ENCODE measurements at regions not wholly inside any gene's neighbourhood (a gene's known extent, or its start where the extent isn't known, plus 50 kb on each side); places are given as distances from the start of the nearest gene placed in this dataset.

DNA sequence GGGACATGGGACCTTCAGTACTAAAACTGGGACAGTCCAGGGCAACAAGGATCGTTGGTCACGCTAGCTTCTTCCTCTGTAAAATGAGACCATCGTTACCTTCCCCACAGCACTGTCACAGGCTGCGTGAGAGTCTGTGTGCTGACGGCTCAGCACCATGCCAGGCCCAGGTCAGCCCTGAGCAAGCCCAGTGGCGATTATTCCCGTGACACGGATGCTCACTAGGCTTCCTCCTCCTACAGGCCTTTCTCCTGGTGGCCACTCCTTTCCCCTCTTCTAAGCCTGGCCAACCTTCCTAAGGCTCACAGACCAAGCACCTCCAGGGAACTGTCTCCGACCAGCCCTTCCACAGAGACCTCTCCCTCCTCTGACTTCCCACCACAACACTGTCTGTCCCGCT lies 69.3 kb upstream of the RUNX3 start:
- DNase-seq, result no peak

DNA sequence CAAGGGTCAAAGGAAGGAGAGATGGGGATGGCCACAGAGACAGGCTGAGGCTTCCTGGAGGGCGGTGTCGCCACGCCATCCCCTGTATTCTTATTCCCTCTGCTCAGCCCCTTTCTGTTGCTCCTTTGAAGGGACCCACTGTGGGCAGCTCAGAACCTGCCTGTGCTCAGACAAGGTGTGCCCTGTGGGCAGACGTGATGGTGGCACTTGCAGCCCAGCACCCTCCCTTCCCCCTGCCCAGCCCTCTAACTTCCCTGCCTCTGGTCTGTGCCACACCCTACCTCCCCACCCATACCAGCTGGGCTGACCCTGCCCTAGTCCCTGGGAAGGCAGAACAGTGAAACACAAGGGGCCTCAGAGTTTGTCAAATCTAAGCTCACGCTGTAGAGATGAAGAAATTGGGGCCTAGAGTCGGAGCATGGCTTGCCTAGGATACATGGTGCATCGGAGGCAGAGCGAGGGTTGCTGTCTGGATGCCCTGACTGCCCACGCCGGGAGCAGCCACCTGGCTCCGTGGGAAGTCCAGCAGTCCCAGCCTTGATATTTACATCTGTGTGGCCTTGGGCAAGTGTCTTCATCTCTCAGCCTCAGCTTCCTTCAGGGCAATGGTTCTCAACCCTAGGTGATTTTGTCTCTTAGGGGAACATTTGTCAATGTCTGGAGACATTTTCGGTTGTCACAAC lies 68.6 kb upstream of the RUNX3 start:
- no peak for DNase-seq

DNA sequence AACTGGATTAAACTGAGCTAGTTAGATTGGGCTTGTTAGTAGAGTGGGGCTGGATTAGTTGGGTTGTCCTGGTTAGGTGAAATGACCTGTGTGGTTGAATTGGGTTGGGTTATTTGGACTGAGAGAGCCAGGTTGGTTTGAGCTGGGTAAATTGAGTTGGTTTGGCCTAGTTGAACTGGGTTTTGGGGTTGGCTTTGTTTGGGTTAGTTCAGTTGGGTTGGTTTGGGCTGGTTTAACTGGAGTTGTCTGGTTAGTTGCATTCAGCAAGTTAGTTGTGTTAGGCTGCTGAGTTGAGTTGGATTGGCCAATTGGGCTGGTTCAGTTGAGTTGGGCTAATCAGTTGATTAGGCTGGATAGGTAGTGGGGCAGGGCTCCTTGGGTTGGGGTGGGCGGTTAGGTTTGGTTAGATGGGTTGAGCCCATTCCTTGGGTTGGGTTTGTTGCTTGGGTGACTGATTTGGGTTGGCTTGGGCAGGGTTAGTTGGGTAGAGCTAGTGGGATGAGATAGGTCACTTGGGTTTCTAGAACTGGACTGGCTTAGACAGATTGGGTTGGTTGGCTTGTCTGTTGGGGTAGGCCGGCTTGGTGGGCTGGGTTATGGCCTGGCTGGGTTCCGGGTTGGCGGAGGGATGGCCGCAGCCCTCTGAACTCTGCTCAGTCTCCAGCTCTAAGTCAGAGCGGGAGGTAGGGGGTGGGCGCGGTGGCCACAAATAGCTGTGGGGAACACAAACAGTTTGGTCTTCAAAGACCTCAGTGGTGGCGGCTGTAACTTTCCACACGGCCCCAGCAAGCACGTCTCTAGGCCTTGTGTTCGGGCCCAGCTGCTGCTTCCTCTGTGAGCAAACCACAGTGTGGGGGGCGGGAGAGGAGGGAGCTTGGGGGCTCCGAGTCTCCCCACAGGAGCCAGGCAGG lies 67.2 kb upstream of the RUNX3 start:
- peak; percentile 54 for DNase-seq

DNA sequence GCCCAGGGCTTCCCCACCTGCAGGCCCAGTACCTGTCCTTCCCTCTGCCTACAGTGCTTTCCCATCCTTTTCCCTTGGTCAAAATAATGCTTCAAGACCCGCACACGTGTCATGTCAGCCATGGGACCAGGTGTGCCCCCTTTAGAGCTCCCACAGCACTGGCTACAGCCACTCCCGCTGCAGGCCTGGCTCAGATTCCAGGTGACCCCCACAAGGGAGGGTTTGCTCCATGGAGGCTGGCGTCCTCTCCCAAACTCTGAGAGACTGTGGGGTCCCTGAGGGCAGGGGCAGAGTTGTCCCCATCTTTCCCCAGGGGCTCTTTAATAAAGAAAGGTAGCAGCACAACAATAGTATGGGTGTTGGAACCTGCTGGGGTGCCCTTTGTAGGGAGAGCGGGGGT lies 66.4 kb upstream of the RUNX3 start:
- no peak for DNase-seq

DNA sequence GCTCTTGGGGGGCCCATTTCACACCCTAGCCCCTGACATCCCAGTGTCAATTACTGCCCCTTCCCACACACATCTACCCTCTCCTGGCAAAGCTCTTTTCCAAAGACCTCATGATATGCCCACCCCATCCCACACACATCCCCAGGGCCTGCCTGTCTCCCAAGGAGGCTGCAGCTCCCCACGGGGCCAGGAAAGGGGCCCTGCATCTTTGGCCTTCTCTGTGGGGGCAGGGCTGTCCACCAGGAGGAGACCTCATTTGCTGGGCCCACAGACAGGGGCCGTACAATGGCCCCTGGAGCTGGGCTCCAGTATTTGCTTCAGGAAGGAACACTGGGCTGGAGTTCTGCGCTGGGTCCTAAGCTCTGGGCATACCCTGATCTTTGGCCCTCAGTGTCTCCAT lies 65.6 kb upstream of the RUNX3 start:
- no peak for DNase-seq

DNA sequence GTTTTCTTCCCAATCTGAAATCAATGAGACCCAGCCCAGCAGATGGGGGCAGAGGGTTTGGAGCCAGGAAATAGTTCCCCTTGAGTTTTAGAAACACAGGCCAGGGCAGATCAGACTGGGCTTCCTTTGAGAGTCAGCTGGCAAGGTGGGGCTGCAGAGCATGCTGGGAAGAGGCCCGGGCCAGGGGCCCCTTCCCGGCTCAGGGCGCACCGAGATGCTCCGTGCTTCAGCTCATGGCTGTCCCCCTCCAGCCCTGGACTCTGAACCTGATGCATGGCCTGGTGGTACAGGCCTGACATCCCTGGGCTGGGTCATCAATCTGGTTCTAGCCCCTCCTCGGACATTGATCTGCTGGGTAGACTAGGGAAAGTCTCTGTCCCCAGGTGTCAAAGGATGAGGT lies 65.1 kb upstream of the RUNX3 start:
- DNase-seq, result no peak

DNA sequence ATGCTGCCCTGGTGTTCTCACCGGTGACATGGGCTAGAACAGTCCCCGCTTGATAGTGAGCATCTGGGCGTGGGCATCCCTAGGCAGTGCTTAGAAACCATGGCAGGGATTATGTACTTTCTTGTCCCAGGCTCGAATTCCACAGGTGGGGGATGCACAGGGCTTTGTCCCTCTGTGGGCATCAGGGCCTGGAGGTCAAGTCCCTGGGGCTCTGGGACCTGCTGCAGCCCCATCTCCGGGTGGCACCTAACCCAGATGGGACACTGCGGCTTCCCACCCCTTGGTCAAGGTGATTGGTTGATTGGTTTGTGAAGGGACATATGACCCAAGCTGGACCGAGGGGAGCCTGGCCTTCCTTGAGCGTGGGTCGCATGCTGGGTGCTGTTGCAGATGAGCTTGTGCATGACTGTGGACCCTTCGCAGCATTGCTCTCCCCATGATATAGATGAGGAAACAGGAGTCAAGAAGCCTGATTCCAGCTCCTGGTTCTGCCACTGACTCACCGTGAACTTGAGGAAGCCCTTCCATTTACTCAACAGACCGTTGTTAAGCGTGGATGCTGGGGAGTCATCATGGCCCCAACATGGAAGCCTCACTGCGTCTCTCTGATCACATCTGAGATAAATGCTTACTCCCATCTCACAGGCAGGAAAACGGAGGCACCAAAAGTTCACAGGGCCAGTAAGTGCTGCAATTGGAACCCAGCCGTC lies 64.0 kb upstream of the RUNX3 start:
- no peak for DNase-seq

DNA sequence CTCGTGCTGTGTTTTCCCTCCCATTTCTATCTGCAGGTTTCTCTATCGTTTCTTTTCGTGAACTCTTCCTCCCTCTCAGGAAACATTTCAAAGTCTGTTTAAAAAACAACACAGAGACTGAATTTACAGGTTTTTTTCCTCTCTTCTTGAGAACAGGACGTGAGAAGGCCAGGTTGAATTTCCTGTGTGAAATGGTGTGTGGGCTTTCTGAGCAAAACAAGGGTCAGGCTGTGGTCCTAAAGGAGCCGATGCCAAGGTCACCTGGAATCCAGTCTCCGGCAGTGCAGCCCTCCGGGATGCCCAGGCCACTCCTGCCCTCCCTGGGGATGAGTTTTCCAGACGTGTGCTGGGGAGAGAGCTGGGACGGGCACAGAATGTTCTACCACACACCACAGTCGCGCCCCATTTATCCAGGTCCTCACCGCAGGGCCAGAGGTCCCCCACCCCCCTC lies 62.7 kb upstream of the RUNX3 start:
- peak; percentile 52 for DNase-seq

DNA sequence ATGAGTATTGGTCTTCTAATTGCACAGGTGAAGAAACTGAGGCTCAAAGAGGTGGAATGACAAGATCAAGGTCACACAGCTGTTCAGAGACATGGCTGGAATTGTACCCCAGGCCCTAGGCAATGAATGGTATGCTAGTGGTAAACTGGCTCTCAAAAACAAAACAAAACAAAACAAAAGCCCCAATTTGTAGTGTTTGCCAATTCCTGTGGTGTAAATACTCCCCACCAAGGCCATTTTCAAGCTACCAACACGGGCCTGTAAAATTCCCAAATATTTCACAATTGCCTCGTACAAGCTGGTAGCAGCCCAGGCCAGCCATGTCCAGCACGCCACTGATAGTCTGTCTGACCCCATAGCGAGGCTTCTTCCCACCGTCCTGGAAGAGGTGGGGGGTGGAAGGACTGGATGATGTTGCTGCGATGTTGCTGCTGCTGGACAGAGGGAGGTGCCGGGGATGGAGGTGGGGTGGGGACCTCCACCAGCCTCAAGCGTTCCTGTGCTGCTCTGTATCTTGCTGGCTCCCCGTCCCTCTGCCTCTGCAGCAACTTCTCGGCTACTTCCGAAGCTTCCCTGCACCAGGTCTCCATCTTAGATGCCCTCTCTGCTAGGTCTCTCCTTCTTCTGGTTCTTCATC lies 62.2 kb upstream of the RUNX3 start:
- DNase-seq, result peak; percentile 47

DNA sequence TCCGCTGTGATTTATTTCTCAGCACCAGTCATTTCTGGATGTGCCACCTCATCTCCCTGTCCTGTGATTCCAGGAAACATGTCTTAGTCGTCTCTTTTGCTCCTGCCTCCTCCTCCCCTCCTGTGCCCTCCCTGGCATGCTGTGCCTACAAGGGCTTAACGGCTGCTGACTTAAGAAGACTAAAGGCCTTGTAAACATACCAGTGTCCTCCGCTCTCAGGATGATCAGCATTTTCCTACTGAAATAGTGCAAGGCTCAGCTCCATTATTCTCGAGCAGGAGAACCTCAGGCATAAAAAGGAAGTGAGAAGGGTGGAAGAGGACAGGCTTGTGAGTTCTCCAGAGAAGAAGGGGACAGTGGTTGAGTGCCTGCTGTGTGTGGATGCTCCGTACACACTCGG lies 61.6 kb upstream of the RUNX3 start:
- no peak for DNase-seq

DNA sequence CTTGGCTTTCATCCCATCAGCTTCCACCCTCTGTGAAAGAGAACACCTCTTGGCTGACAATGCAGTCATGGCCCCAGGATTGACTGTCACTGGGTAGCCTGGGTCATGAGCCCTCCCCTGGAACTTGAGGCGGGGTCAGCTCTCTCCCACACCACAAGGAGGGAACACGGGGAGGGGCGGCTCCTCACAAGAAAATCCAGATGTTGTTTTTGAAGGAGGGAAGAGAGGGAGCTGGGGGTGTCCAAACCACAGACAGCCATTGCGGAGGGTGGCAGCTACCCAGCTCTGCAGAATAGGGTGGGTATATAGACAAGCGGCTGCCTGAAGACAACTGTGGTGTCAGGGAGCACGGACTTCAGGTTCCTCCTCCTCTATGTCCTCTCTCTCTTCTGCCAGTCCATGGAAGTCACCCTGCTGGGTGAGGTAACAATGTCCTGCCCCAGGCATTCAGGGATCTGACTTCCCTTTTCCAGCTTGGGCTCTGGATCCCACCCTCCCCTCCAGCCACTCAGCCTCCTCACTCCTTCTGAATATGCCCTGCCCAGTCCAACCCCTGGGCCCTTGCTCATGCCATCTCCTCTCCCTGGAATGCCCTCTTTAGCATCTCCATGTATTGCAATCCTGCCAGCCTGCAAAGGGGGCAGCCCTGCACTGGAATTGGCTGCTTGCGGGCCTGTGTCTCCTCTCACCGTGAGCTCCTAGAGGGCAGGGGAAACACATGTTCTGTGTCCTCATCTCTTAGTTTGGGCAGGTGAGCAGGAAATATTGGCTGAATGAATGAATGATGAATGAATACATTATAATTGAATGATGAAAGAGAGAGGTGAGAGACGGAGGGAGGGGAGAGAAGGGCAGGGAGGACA lies 60.9 kb upstream of the RUNX3 start:
- DNase-seq, result peak; percentile 47

DNA sequence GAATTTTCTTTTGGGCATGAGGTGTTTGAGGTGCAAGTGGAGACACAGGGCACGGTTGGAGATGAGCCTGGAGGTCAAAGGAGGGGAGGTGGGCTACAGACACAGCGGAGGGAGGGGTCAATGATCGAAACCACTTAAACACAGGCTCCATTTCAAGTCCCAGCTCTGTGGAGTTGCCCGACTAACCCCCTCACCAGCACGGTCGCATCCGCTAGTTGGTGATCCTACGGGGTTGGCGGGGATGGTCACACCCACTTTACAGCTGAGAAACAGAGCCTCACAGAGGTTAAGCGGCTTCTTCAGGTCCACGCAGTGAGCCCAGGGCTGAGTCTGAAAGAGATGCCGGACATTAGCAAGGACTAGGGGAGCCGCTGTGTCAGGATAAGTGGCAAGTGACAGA lies 60.1 kb upstream of the RUNX3 start:
- DNase-seq, result no peak

DNA sequence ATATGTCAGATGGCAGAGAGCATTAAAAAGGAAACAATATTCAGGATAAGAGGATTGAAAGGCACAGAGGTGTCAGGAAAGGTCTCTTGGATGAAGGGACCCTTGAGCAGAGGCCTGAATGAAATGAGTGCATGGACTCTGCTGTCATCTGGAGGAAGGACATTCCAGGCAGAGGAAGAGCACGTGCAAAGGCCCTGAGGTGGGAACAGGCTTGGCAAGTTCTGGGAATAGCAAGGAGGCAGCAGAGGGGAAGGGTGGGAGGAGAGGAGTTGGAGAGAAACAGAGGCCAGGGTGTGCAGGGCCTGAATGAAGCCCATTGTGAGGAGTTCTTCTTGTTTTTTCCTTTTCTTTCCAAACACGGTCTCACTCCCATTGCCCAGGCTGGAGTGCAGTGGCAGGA lies 59.0 kb upstream of the RUNX3 start:
- DNase-seq, result no peak

DNA sequence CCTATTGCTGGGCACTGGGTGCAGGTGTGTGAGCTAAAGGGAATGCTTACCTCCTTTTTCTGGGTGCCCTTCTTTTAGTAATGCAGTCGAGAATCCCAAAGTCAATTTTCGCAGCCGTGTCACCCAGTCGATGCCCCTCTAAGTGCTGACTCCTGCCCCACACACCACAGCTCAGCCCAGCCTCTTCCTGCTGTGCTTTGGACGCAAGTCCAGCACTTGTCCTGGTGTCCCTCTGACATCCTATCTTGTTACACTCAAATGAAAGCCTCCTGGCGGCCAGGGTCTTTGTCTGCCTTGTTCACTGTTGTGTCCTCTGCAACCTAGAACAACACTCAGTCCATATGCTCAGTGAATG lies 58.5 kb upstream of the RUNX3 start:
- DNase-seq, result no peak

DNA sequence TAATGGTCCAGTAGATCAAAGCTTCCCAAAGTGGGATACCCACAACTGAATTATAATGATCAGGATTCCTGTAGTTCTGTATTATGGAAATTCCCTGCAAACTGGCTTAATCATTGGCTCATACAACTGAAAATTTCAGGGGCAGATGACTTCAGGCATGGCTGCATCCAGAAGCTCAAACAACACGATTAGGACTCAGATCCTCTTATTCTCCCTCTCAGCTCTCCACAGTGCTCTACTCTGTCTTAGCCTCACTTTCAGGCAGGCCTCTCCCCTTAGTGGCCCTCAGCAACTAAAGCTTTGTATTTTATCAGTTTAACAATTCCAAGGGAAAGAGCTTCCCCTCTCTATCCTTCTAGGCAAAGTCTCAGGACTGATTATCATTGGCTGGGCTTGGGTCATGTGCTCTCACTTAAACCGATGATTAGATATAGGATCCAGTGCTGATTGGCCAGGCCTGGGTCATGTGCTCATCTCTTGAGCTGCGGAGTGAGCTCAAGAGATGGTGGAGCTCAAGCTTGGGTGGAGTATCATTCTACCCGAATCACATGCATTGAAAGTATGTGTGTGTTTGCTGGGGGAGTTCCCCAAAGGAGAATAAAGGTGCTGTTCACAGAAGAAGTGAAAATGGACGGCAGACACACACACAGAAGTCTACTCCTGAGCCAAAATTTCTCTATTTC lies 57.9 kb upstream of the RUNX3 start:
- DNase-seq, result no peak

DNA sequence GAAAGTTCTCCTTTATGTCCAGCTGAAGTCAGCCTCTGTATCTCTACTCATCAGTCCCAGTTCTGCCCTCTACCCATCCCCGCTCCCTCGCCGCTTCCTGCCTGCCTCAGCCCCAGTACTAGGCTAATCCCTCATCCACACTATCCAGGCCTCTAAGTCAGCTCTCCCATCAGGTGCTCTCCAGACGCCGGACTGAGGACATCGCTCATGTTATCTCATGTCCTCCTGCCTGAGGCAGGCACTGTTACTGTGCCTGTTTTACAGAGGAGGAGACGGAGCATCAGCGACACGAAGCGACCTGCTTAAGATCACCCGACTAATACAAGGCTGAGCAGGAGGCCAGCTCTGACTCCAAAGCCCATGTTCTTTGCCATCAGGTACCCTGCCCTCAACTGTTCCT lies 57.3 kb upstream of the RUNX3 start:
- DNase-seq, result no peak

DNA sequence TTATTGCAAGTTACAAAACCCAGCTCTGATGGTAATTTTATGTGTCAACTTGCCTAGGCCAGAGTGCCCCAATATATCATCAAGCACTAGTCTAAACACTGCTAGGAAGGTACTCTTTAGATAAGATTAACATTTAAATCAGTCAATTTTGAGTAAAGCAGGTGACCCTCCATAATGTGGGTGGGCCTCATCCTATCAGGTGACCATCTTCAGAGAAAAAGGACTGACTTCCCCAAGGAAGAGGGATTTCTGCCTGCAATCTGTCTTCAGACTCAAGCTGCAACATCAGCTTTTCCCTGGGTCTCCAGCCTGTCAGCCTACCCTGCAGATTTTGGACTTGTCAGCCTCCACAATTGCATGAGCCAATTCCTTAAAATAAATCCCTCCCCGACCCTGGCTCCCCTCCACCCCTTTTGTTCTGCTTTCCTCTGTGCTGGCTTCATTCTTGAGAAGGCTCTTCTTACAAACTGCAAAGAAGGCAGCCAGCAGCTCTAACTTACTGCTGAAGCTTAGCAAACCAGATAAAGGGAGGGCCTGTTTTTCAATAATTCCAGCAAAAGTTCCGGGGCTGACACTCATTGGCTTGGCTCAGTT lies 56.4 kb upstream of the RUNX3 start:
- no peak for DNase-seq

DNA sequence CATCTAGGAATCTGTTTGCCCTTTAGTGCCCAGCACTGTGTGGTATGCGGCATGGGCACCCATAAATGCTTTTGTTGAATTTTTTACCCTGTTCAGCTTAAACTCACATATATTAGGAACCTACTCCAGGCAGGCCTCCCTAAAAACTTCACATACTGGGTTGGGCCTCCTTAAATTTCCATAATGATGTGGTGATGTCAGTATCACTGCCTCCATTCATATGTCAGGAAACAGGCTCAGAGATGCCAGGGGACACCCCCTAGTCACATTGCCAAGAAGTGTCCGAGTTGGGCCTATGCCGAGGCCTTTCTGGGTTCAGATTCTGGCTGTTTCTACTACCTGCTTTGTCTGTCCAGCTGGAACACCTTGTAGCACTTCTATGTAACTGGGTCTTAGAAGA lies 55.7 kb upstream of the RUNX3 start:
- DNase-seq, result no peak

DNA sequence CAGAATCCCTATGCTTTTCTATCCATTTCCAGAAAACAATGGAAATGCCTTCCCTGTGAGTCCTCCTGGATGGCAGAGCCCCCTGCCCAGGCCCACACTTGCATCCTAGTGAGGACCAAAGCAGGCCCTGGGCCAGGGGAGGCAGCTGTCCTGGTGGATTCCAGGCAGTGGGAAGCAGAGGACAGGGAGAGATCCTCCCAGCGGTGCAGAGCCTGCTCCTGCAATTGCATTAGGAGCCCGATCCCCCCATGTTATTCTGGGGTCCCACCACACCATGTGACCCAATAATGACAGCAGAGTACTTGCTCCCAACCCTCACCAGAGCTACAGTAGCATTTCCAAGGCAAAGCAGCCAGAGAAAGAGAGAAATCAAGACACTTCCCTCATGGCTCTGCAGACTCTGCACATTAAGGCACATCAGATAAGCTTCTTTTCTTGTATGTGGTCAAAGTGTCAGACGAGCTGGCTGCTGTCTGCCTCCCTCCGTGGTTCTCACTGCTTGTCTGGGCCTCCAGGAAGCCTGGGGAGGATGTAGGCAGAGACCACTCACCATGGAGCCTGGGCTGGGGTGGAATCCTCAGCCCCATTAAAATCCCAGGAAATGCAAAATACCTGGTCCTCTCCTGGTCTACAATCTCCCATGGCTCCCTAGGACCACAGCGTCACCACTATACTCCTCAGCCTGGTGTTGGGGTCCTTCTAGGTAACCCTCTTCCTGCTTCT lies 54.9 kb upstream of the RUNX3 start:
- peak; percentile 60 for DNase-seq

DNA sequence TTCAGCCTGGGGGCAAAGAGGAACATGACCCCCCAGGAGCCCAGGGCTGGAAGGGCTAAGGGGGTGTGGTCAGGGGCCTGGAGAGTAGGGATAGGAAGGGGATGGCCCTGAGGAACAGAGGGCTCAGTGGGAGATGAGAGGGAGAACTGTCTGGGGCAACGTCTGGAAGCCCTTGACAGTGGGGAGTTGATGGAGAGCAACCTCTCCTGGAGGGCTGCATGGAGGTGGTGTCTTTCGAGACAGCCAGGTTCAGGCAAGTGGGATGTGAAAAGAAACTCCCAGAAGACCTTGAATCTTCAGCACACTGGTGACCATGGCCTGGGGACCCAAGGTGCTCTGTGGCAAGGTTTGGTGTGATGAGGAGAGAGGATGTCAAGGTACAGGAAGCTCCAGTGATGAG lies 54.2 kb upstream of the RUNX3 start:
- no peak for DNase-seq
